Neuronal stem cell (in vitro differentiated cells): ENCODE measurements at regions not wholly inside any gene's neighbourhood (a gene's known extent, or its start where the extent isn't known, plus 50 kb on each side); places are given as distances from the start of the nearest gene placed in this dataset.

ENCODE experiments used
- DNase-seq: peaks from one replicate; pipeline ENCODE4 v3.0.0-alpha.2; 2013; ENCODE audit warnings: low spot score
- H2AFZ ChIP-seq: one replicate; pipeline ENCODE4 v1.6.1; 2013; ENCODE audit warnings: mild to moderate bottlenecking, low read length, inconsistent platforms
- H2AK5ac ChIP-seq: 2 replicates; pipeline ENCODE4 v1.6.1; 2013; ENCODE audit warnings: low read depth, mild to moderate bottlenecking, inconsistent platforms, low read length, moderate library complexity, mixed read lengths
- H2BK120ac ChIP-seq: 2 replicates; pipeline ENCODE4 v1.6.1; 2013; ENCODE audit warnings: low read depth, mild to moderate bottlenecking, inconsistent platforms, low read length, moderate library complexity, mixed read lengths
- H2BK12ac ChIP-seq: one replicate; pipeline ENCODE4 v1.6.1; 2013; ENCODE audit warnings: low read length, inconsistent platforms
- H2BK15ac ChIP-seq: 2 replicates; pipeline ENCODE4 v1.6.1; 2013; ENCODE audit warnings: mild to moderate bottlenecking, low read length, inconsistent platforms, mixed read lengths
- H2BK5ac ChIP-seq: one replicate; pipeline ENCODE4 v1.6.1; 2013; ENCODE audit warnings: inconsistent platforms, mild to moderate bottlenecking, low read length, moderate library complexity
- H3K14ac ChIP-seq: one replicate; pipeline ENCODE4 v1.6.1; 2013; ENCODE audit warnings: low read length, inconsistent platforms
- H3K18ac ChIP-seq: 2 replicates; pipeline ENCODE4 v1.6.1; 2013; ENCODE audit warnings: low read length, inconsistent platforms
- H3K23ac ChIP-seq: 2 replicates; pipeline ENCODE4 v1.6.1; 2013; ENCODE audit warnings: low read depth, mild to moderate bottlenecking, mixed read lengths, low read length, inconsistent platforms; ENCODE audit not compliant: poor library complexity
- H3K27ac ChIP-seq: replicated peaks from 3 replicates; pipeline ENCODE4 v1.5.1; 2013; ENCODE audit warnings: low read length, inconsistent platforms
- H3K27me3 ChIP-seq, 3 experiments: 2 replicates each; pipeline ENCODE4 v1.6.1; 2013; ENCODE audit warnings: low read length in 3 of 3, mild to moderate bottlenecking in 2 of 3, inconsistent platforms in 1 of 3, low read depth in 1 of 3, mixed read lengths in 1 of 3, moderate library complexity in 1 of 3; ENCODE audit not compliant: control insufficient read depth in 3 of 3, insufficient read depth in 3 of 3
- H3K36me3 ChIP-seq, 2 donors: replicated peaks in 1 of 2; 2 replicates each; pipeline ENCODE4 v1.6.1; 2013; ENCODE audit warnings: low read length in 2 of 2; ENCODE audit not compliant: control insufficient read depth in 2 of 2, insufficient read depth in 2 of 2
- H3K4ac ChIP-seq: 2 replicates; pipeline ENCODE4 v1.6.1; 2013; ENCODE audit warnings: inconsistent platforms, mild to moderate bottlenecking, low read length, moderate library complexity
- H3K4me1 ChIP-seq, 2 donors: 1 replicate in 1 of 2; 2 replicates in 1 of 2; pipeline ENCODE4 v1.6.1; 2013; ENCODE audit warnings: low read length in 2 of 2, low read depth in 1 of 2; ENCODE audit not compliant: control insufficient read depth in 2 of 2, insufficient read depth in 1 of 2
- H3K4me2 ChIP-seq: one replicate; pipeline ENCODE4 v1.6.1; 2013; ENCODE audit warnings: mild to moderate bottlenecking, low read length, inconsistent platforms; ENCODE audit not compliant: insufficient read depth, poor library complexity, severe bottlenecking
- H3K4me3 ChIP-seq, 2 donors: 2 replicates each; pipeline ENCODE4 v1.5.1; 2013; ENCODE audit warnings: low read length in 2 of 2, mild to moderate bottlenecking in 2 of 2, inconsistent platforms in 1 of 2, moderate library complexity in 1 of 2
- H3K79me1 ChIP-seq: one replicate; pipeline ENCODE4 v1.6.1; 2013; ENCODE audit warnings: low read depth, mild to moderate bottlenecking, inconsistent platforms, low read length, moderate library complexity
- H3K9ac ChIP-seq: one replicate; pipeline ENCODE4 v1.6.1; 2013; ENCODE audit warnings: mild to moderate bottlenecking, low read depth, low read length, inconsistent platforms; ENCODE audit not compliant: poor library complexity
- H3K9me3 ChIP-seq, 2 donors: replicated peaks in 1 of 2; 2 replicates each; pipeline versions ENCODE3 to v1.6.1; 2013; ENCODE audit warnings: low read length in 2 of 2, mild to moderate bottlenecking in 2 of 2, inconsistent platforms in 1 of 2, low read depth in 1 of 2, mixed read lengths in 1 of 2, moderate library complexity in 1 of 2; ENCODE audit not compliant: control insufficient read depth in 2 of 2, insufficient read depth in 1 of 2
- H4K8ac ChIP-seq: one replicate; pipeline ENCODE4 v1.6.1; 2013; ENCODE audit warnings: low read depth, mild to moderate bottlenecking, inconsistent platforms, low read length, moderate library complexity
- H4K91ac ChIP-seq: one replicate; pipeline ENCODE4 v1.6.1; 2013; ENCODE audit warnings: low read length, low read depth, mild to moderate bottlenecking, inconsistent platforms; ENCODE audit not compliant: poor library complexity
- WGBS, 2 donors: extraction: QIAGEN DNeasy Blood & Tissue Kit; methylation state at CpG; one replicate each; pipeline ENCODE4 v1.1.7; 2013; ENCODE audit warnings: missing lambda C conversion rate in 2 of 2, mixed read lengths in 1 of 2; ENCODE audit not compliant: insufficient read length in 2 of 2, insufficient replicate concordance in 1 of 2; ENCODE audit errors: extremely low coverage in 2 of 2; 5-methylcytosine and 5-hydroxymethylcytosine counted together

GRCh38 chrX:95995583-95995982 lies 689.1 kb upstream of the DIAPH2 start:
- Histone ChIP-seq H4K8ac (no peak overlapping the region), H2BK120ac (no peak overlapping the region)

GRCh38 chrX:95996294-95996693 lies 688.3 kb upstream of the DIAPH2 start:
- Histone ChIP-seq H3K18ac (no peak overlapping the region), H4K91ac (no peak overlapping the region), H2BK120ac (no peak overlapping the region), H4K8ac (no peak overlapping the region), H3K4ac (no peak overlapping the region), H3K4me1 (no peaks in the 10 kb centered on the region), H3K9ac (no peak overlapping the region), H3K14ac (no peak overlapping the region), H3K27me3 (no peaks in the 10 kb centered on the region), H3K9me3 (no peaks in the 10 kb centered on the region), H3K4me3 (no peak overlapping the region), H2BK5ac (no peak overlapping the region), H2AK5ac (no peak overlapping the region), H3K36me3 (no peaks in the 10 kb centered on the region), H3K23ac (no peak overlapping the region), H2BK12ac (no peak overlapping the region), H2BK15ac (no peak overlapping the region), H3K4me2 (no peak overlapping the region), H2AFZ (no peak overlapping the region), H3K27ac (no peak overlapping the region), H3K79me1 (no peaks in the 10 kb centered on the region)
- WGBS, 2 donors: no CpG with 5 or more reads among the region's 1 CpG
- DNase-seq: no peak

More at GRCh38 chrX:95995583-95995982, 689.1 kb upstream of the DIAPH2 start:
- Histone ChIP-seq H3K4ac (no peak overlapping the region), H2AFZ (no peak overlapping the region), H3K14ac (no peak overlapping the region), H3K36me3 (no peaks in the 10 kb centered on the region), H4K91ac (no peak overlapping the region), H2BK15ac (no peak overlapping the region), H2AK5ac (no peak overlapping the region), H3K4me2 (no peak overlapping the region), H3K18ac (no peak overlapping the region), H2BK5ac (no peak overlapping the region), H3K27me3 (no peaks in the 10 kb centered on the region), H3K4me3 (no peak overlapping the region), H3K27ac (no peak overlapping the region), H3K4me1 (no peaks in the 10 kb centered on the region), H3K79me1 (no peaks in the 10 kb centered on the region), H2BK12ac (no peak overlapping the region), H3K9ac (no peak overlapping the region), H3K9me3 (no peaks in the 10 kb centered on the region), H3K23ac (no peak overlapping the region)
- no peak for DNase-seq
- WGBS, 2 donors: no CpG with 5 or more reads among the region's 3 CpGs

GRCh38 chrX:96002431-96002830 lies 682.2 kb upstream of the DIAPH2 start:
- WGBS, 2 donors: no CpG with 5 or more reads among the region's 5 CpGs
- no peaks in the 10 kb centered on the region for H3K36me3 ChIP-seq
- no peaks in the 10 kb centered on the region for H3K9me3 ChIP-seq
- H2AK5ac ChIP-seq: no peak overlapping the region
- no peaks in the 10 kb centered on the region for H3K4me1 ChIP-seq
- H2BK15ac ChIP-seq: no peak overlapping the region
- H3K4me3 ChIP-seq: no peak overlapping the region
- H3K18ac ChIP-seq: no peak overlapping the region
- H3K14ac ChIP-seq: no peak overlapping the region
- H3K27me3 ChIP-seq: no peaks in the 10 kb centered on the region
- H2AFZ ChIP-seq: no peak overlapping the region
- no peak overlapping the region for H3K9ac ChIP-seq
- H3K27ac ChIP-seq: no peak overlapping the region
- no peak overlapping the region for H2BK5ac ChIP-seq
- no peak overlapping the region for H3K4me2 ChIP-seq
- no peak for DNase-seq
- no peaks in the 10 kb centered on the region for H3K79me1 ChIP-seq
- no peak overlapping the region for H4K8ac ChIP-seq
- no peak overlapping the region for H2BK12ac ChIP-seq
- no peak overlapping the region for H3K4ac ChIP-seq
- H3K23ac ChIP-seq: no peak overlapping the region
- H4K91ac ChIP-seq: no peak overlapping the region
- no peak overlapping the region for H2BK120ac ChIP-seq

- Histone ChIP-seq H2BK120ac (no peak overlapping the region), H3K4ac (no peak overlapping the region), H3K9me3 (no peaks in the 10 kb centered on the region), H3K18ac (no peak overlapping the region), H3K9ac (no peak overlapping the region), H2AFZ (no peak overlapping the region), H3K4me3 (no peak overlapping the region), H3K79me1 (no peaks in the 10 kb centered on the region), H3K14ac (no peak overlapping the region), H3K27ac (no peak overlapping the region), H3K4me1 (no peaks in the 10 kb centered on the region), H4K8ac (no peak overlapping the region), H3K4me2 (no peak overlapping the region), H4K91ac (no peak overlapping the region), H2BK12ac (no peak overlapping the region), H3K36me3 (no peaks in the 10 kb centered on the region), H2AK5ac (no peak overlapping the region), H2BK5ac (no peak overlapping the region), H3K27me3 (no peaks in the 10 kb centered on the region), H3K23ac (no peak overlapping the region), H2BK15ac (no peak overlapping the region)
- WGBS, 2 donors: no CpG with 5 or more reads among the region's 2 CpGs
- no peak for DNase-seq
Observed at GRCh38 chrX:96004386-96004785, 680.3 kb upstream of the DIAPH2 start.
